Activated T-helper 17 cell treated with anti-CD3 and anti-CD28 coated beads, Interleukin-2, amount 50 U/mL, for 72 hours (primary cell): ENCODE measurements at regions not wholly inside any gene's neighbourhood (a gene's known extent, or its start where the extent isn't known, plus 50 kb on each side); places are given as distances from the start of the nearest gene placed in this dataset.
A peak's percentile ranks its signal among the peaks of the same experiment; 100 is the strongest.
"Not testable (repeated sequence)": the region's sequence is repeated elsewhere in the genome, so short reads cannot be mapped to it uniquely, and the experiment has no call there.

Source experiments
- ATAC-seq: fragments of 150-1000 bp; cut with Tn5 transposase; replicated peaks from 2 replicates; pipeline ENCODE4 v1.10.0; 2021; ENCODE audit warnings: mild to moderate bottlenecking, moderate library complexity
- H3K27ac Mint-ChIP-seq: one replicate; pipeline ENCODE4 v1.8.0; 2022; ENCODE audit warnings: mixed read lengths
- H3K27me3 Mint-ChIP-seq: one replicate; pipeline ENCODE4 v1.8.0; 2022; ENCODE audit warnings: mixed read lengths
- H3K36me3 Mint-ChIP-seq: one replicate; pipeline ENCODE4 v1.8.0; 2022; ENCODE audit warnings: low read depth, mild to moderate bottlenecking, mixed read lengths
- H3K4me1 Mint-ChIP-seq: one replicate; pipeline ENCODE4 v1.8.0; 2022; ENCODE audit warnings: mixed read lengths
- H3K4me3 Mint-ChIP-seq: one replicate; pipeline ENCODE4 v1.8.0; 2022; ENCODE audit warnings: mild to moderate bottlenecking, mixed read lengths
- H3K9me3 Mint-ChIP-seq: one replicate; pipeline ENCODE4 v1.8.0; 2022; ENCODE audit warnings: mixed read lengths

- not testable (repeated sequence) for H3K4me3 Mint-ChIP-seq, H3K4me1 Mint-ChIP-seq, ATAC-seq, H3K36me3 Mint-ChIP-seq, H3K27me3 Mint-ChIP-seq, H3K27ac Mint-ChIP-seq, H3K9me3 Mint-ChIP-seq
These were observed 773.7 kb upstream of the CITED2 start for GRCh38 chr6:140147825-140148814.

- no peak overlapping the region for H3K4me3 Mint-ChIP-seq
- H3K27ac Mint-ChIP-seq = no peak overlapping the region
- ATAC-seq = no peak
- H3K4me1 Mint-ChIP-seq = no peaks in the 10 kb centered on the region
- H3K27me3 Mint-ChIP-seq = no peaks in the 10 kb centered on the region
- no peaks in the 10 kb centered on the region for H3K36me3 Mint-ChIP-seq
- no peaks in the 10 kb centered on the region for H3K9me3 Mint-ChIP-seq
These were observed 766.4 kb upstream of the CITED2 start for GRCh38 chr6:140140891-140141290.

DNA sequence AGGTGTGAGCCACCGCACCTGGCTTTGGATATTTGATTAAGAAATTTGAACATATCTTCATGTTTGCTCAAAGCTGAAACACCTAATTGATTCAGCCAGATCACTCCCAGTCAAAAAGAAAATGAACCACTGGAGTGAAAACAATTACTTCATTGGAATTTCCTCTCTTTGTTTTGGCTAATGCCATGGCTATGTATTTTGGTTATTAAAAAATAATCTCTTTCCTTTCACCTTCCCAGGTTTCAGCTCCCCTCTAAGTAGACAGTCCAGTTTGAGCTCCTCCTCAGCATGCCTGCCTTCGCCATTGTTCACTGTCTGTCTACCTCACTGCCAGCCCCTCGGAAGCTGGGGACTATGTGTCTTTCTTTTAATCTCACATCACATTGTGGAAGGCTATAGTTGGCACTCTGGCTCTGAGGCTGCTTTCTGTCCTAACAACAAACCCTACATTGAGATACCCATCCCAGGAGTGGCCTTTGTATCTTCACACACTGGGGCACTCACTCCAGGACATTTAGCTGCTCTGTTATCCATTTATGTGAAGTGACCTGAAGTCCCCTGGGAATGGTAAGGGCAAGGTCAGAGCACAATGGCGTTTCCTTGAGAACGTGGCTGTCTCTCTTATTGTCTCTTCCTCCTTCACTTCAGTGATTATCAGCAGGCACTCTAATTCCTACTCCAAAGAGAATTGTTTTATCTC, 764.0 kb upstream of the CITED2 start:
- no peak for ATAC-seq
- Mint-ChIP-seq H3K27me3 (no peaks in the 10 kb centered on the region), H3K27ac (no peak overlapping the region)

DNA sequence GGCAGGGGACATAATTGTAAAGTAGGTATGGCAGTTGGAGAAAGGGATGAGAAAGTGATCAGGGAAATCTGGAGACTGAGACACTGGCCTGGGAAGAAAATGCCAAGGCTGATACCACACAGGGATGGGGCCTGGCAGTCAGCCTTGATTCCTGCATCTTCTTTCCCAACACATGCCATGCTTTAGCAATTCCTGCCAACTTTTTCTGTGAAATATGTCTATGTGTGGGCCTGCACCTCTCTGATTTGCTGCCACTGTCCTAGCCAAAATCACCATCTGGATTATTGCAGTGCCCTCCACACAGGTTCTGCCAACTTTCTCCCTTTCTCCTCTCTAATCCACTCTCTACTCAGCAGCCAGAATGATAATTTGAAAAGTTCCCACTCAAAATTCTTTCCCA, 759.8 kb upstream of the CITED2 start:
- Mint-ChIP-seq H3K27me3 (no peaks in the 10 kb centered on the region), H3K4me1 (no peaks in the 10 kb centered on the region), H3K27ac (no peak overlapping the region), H3K36me3 (no peaks in the 10 kb centered on the region), H3K9me3 (peaks cover 11% of the 10 kb centered on the region), H3K4me3 (no peak overlapping the region)
- ATAC-seq = no peak

More for the DNA sequence above, 764.0 kb upstream of the CITED2 start:
- H3K4me1 Mint-ChIP-seq = no peaks in the 10 kb centered on the region
- H3K36me3 Mint-ChIP-seq = no peaks in the 10 kb centered on the region
- no peak overlapping the region for H3K4me3 Mint-ChIP-seq
- peaks cover 4% of the 10 kb centered on the region for H3K9me3 Mint-ChIP-seq

- H3K4me1 Mint-ChIP-seq = no peaks in the 10 kb centered on the region
- peaks cover 20% of the 10 kb centered on the region for H3K9me3 Mint-ChIP-seq
- peaks cover 6% of the 10 kb centered on the region for H3K27me3 Mint-ChIP-seq
- H3K36me3 Mint-ChIP-seq = no peaks in the 10 kb centered on the region
- no peak overlapping the region for H3K27ac Mint-ChIP-seq
- no peak overlapping the region for H3K4me3 Mint-ChIP-seq
- ATAC-seq = no peak
These were observed 755.6 kb upstream of the CITED2 start for GRCh38 chr6:140130074-140130473.

DNA sequence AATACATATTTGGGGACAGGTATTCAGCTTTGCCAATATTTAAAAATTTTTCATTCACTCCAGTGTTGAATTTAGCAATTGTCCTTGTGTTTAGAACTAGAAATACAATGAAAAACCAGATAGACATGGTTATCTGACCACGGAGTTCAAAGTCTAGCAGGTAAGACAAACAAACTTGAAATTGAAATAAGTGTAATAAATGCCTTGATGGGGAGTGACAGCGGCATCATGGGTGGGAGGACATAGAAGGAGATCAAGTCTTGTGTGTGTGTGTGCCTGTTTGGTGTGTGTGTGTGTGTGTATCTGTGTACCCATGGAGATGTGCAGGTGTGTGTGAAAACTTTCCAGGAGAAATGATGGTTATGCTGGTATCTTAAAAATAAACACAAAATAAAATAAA, 750.0 kb upstream of the CITED2 start:
- H3K27me3 Mint-ChIP-seq = peaks cover 11% of the 10 kb centered on the region
- H3K36me3 Mint-ChIP-seq = no peaks in the 10 kb centered on the region

GRCh38 chr6:140108167-140108566, 733.7 kb upstream of the CITED2 start:
- no peaks in the 10 kb centered on the region for H3K9me3 Mint-ChIP-seq
- no peaks in the 10 kb centered on the region for H3K36me3 Mint-ChIP-seq
- no peak overlapping the region for H3K27ac Mint-ChIP-seq
- ATAC-seq = no peak
- H3K27me3 Mint-ChIP-seq = peaks cover 8% of the 10 kb centered on the region
- H3K4me1 Mint-ChIP-seq = no peaks in the 10 kb centered on the region
- no peak overlapping the region for H3K4me3 Mint-ChIP-seq

More for the DNA sequence above, 750.0 kb upstream of the CITED2 start:
- Mint-ChIP-seq H3K4me1 (no peaks in the 10 kb centered on the region), H3K9me3 (peaks cover 10% of the 10 kb centered on the region), H3K4me3 (no peak overlapping the region), H3K27ac (no peak overlapping the region)
- no peak for ATAC-seq

GRCh38 chr6:140107216-140107615, 732.8 kb upstream of the CITED2 start:
- peaks cover 4% of the 10 kb centered on the region for H3K27me3 Mint-ChIP-seq
- H3K4me3 Mint-ChIP-seq = no peak overlapping the region
- no peaks in the 10 kb centered on the region for H3K36me3 Mint-ChIP-seq
- no peak overlapping the region for H3K27ac Mint-ChIP-seq
- H3K4me1 Mint-ChIP-seq = no peaks in the 10 kb centered on the region
- no peak for ATAC-seq
- H3K9me3 Mint-ChIP-seq = no peaks in the 10 kb centered on the region

GRCh38 chr6:140105857-140106256, 731.4 kb upstream of the CITED2 start:
- Mint-ChIP-seq H3K4me3 (no peak overlapping the region), H3K27me3 (peaks cover 2% of the 10 kb centered on the region), H3K4me1 (no peaks in the 10 kb centered on the region), H3K27ac (no peak overlapping the region), H3K36me3 (no peaks in the 10 kb centered on the region), H3K9me3 (no peaks in the 10 kb centered on the region)
- no peak for ATAC-seq

DNA sequence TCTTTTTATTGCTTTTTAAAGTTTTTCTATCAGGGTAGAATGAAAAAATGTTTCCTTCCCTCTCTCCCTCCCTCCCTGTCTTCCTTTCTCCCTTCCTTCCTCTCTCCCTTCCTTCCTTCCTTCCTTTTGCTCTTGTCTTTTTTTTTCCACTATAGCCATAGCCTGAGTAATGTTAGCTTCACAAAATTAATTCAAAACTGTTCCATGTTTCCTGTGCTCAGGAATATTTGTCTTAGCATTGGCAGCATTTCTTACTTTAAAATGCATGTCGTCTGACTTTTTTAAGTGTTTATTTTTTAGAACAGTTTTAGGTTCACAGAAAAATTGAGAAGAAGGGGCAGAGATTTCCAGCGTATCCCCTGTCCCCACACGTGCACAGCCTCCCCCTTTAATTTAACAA, 730.8 kb upstream of the CITED2 start:
- Mint-ChIP-seq H3K4me1 (no peaks in the 10 kb centered on the region), H3K4me3 (no peak overlapping the region), H3K27me3 (no peaks in the 10 kb centered on the region), H3K9me3 (no peaks in the 10 kb centered on the region), H3K27ac (no peak overlapping the region), H3K36me3 (no peaks in the 10 kb centered on the region)
- no peak for ATAC-seq

DNA sequence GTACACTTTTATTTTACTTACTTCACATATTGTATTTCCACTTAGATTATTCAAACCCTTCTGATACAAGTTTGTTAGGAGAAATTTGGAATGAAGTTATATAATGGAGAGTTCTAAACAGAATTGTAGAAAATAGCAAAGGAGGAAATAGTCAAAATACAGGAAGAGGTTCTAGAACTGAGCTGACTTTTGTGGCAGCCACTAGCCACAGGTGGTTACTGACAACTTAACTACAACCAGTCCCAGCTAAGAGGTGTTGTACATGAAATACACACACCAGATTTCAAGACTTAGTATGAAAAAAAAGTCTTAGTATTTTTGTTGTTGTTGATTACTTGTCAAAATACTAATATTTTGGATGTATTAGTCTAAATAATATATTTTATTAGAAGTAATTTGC, 727.4 kb upstream of the CITED2 start:
- no peaks in the 10 kb centered on the region for H3K27me3 Mint-ChIP-seq
- no peaks in the 10 kb centered on the region for H3K4me1 Mint-ChIP-seq
- no peaks in the 10 kb centered on the region for H3K36me3 Mint-ChIP-seq
- H3K27ac Mint-ChIP-seq = no peak overlapping the region
- ATAC-seq = no peak
- no peak overlapping the region for H3K4me3 Mint-ChIP-seq
- H3K9me3 Mint-ChIP-seq = no peaks in the 10 kb centered on the region

DNA sequence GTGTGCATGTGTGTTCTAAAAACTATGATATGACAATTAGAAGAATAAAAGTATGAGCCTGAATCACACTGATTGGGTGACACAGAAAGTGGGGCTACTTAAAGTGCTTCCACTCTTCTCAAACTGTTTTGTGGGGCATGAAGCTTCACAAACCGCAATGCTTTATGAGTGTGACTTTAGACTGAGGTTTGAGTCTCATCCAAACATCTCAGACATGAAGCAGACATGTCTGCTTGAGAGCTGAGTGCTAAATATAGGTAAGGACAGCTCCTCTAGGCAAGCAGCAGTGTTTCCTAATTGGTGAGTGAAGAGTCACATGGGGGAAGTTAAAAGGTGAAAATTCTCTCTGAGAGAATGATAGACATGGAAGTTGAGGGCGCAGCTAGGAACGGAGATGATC, 726.9 kb upstream of the CITED2 start:
- no peaks in the 10 kb centered on the region for H3K27me3 Mint-ChIP-seq

DNA sequence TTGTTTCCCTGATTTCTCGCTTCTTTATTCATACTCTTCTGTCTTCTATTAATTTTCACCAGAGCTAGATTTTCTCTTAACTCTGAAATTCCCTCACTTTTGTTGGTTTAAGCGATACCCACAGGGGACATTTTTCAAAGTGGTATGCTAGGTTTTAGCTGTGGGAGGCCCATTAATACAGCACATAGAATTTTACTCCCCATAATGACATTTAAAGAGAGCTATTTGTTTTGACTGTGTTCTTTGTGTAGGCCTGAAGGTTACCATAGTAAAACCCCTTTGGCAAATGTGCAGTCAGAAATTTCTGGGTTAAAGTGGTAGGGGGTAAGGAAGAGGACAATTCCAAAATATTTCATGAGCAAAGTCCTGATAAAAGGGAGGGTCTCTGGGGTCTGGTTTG, 721.1 kb upstream of the CITED2 start:
- no peak overlapping the region for H3K4me3 Mint-ChIP-seq
- H3K27me3 Mint-ChIP-seq = no peaks in the 10 kb centered on the region
- no peak overlapping the region for H3K27ac Mint-ChIP-seq
- H3K4me1 Mint-ChIP-seq = no peaks in the 10 kb centered on the region
- H3K9me3 Mint-ChIP-seq = no peaks in the 10 kb centered on the region
- no peaks in the 10 kb centered on the region for H3K36me3 Mint-ChIP-seq
- no peak for ATAC-seq

More for the DNA sequence above, 726.9 kb upstream of the CITED2 start:
- Mint-ChIP-seq H3K9me3 (no peaks in the 10 kb centered on the region), H3K4me3 (no peak overlapping the region), H3K27ac (no peak overlapping the region), H3K4me1 (no peaks in the 10 kb centered on the region), H3K36me3 (no peaks in the 10 kb centered on the region)
- peak; percentile 35 for ATAC-seq

DNA sequence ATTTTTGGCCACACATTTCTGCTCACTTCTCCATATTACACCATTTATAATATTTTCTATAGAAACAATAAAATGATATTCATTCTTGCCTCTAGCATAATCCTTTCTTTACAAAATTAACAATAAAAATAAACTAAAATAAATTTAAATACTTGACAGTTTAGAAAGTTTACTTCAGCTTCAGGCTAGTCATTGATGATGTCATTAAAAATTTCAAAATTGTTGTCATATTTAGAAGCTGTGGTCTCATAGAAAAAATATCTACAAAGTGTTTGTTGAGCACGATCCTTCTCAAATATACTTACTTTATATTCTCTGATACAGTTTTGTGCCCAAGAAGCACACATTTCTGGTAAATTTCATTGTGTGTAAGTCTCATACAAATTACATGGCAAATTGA, 717.4 kb upstream of the CITED2 start:
- no peak for ATAC-seq
- no peaks in the 10 kb centered on the region for H3K36me3 Mint-ChIP-seq

GRCh38 chr6:140090871-140091270, 716.4 kb upstream of the CITED2 start:
- Mint-ChIP-seq H3K27me3 (no peaks in the 10 kb centered on the region), H3K36me3 (no peaks in the 10 kb centered on the region), H3K4me3 (no peak overlapping the region), H3K9me3 (no peaks in the 10 kb centered on the region), H3K4me1 (no peaks in the 10 kb centered on the region), H3K27ac (no peak overlapping the region)
- ATAC-seq = no peak

More for the DNA sequence above, 717.4 kb upstream of the CITED2 start:
- Mint-ChIP-seq H3K27me3 (no peaks in the 10 kb centered on the region), H3K27ac (no peak overlapping the region), H3K9me3 (no peaks in the 10 kb centered on the region), H3K4me1 (no peaks in the 10 kb centered on the region), H3K4me3 (no peak overlapping the region)
